DMS79 (cell line): ENCODE measurements at regions not wholly inside any gene's neighbourhood (a gene's known extent, or its start where the extent isn't known, plus 50 kb on each side); places are given as distances from the start of the nearest gene placed in this dataset.
"Not testable (repeated sequence)": the region's sequence is repeated elsewhere in the genome, so short reads cannot be mapped to it uniquely, and the experiment has no call there.

ENCODE experiments used
- DNase-seq: peaks from one replicate; lab custom pipeline; 2025; lab: John Stamatoyannopoulos, UW

DNA sequence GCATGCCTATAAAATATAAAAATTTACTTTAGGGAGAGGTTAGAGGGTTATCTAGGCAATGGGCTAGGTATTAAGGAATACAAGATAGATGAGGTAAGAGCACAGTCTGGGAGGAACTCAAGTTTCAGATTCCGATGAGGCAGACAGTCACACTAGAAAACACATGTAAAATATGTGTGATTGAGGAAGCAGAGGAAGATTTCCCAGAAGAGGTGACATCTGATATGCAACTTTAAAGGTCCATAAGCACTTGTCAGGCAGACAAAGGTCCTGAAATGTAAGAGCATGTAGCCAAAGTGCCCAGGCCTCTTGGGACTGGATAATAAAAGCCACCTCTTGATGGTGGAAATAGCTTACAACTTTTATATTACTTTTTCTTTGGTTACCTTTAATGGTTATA, 81.1 kb upstream of the AADAT start:
- no peak for DNase-seq

DNA sequence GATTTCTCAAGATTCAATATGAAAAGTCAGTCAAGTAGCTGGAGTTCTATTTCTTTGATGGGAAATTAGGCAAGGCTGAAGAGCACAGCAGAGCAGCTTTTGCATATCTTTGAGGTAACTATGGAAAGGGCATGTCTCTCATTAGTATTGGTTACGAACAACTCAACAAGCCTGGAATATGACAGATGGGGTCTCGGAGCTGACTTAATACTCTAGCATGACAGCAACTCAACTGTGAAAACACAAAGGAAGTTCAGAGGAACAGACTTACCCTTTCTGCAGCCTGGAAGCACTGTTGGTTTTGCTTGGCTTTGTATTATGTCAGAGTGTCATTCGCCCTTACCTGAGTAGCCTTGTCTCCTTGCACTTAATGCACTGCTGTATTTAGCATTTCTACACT, 79.9 kb upstream of the AADAT start:
- no peak for DNase-seq

DNA sequence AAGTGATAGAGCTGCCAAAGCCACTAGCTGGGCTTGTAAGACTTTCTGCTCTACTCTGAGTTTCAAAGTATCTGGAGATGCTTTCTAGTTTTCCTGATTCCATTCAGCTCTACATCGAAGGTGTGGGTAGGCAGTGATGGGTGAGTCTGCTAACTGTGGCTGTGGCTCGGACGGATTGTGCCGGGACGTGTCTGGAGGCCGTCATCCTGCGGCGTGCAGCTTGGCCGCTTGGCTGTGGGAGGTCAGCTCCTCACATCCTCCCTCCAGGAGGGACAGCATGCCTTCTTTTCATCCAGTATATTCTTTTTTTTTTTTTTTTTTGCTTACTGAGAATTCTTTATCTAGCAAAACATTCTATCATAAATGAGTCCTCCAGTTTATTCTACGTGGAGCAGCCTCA, 77.9 kb upstream of the AADAT start:
- DNase-seq, result no peak

DNA sequence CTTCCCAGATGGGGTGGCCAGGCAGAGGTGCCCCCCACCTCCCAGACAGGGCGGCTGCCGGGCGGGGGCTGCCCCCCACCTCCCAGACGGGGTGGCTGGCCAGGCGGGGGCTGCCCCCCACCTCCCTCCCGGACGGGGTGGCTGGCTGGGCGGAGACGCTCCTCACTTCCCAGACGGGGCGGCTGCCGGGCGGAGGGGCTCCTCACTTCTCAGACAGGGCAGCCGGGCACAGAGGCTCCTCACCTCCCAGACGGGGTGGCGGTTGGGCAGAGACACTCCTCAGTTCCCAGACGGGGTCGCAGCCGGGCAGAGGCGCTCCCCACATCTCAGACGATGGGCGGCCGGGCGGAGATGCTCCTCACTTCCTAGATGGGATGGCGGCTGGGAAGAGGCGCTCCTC, 76.4 kb upstream of the AADAT start:
- not testable (repeated sequence) for DNase-seq

DNA sequence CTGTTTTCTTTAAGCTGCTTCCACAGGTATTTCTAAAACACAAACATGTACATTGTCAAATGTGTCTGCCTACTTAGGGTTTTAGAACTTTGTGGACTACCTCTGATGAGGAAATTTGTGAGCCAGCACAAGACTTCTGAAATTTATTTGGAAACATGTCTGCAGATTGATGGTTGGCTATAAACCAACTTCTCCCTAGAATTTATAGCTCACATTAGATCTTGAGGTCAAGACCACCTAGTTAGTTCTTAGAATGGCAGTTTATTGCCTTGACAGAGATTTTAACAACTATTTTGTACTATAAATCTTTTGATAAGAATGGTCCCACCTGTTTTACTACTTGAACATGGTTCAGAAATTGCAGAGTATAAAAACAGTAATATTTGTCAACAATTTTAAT, 72.7 kb upstream of the AADAT start:
- DNase-seq, result no peak

DNA sequence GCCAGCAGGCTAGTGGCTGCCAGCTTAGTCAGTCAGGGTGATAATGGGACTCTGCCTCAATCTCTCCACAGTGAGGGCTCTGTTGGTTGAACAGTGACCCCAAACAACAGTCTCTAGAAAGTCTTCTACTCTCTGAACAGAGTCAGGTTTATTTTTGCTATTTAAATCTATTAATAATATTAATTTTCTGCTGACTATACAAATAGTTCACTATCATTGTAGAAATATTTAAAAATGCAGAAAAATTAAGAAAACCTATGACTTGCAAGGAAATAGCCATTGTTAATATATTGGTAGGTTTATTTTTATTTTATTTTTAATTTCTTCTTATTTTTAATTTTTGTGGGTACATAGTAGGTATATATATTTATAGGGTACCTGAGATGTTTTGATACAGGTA, 67.9 kb upstream of the AADAT start:
- DNase-seq, result no peak

DNA sequence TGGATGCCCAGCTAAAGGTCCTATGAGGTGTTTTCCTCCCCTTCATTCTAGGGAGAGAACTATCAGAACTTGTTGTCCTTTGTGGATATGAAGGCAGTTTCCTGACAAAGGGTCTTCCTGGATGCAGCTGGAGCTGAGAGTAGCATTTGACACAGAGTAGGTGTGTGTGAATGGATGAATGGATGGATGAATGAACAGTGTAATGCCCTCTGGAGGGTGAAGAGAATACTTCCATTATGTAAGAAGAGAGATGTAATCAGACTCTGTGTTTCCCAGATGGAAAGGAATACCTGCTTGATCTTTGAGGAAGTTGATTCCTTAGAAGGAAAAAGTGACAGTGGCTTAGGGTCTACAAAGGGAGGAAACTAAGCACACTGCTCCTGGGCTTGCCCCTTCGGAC, 55.4 kb upstream of the AADAT start:
- DNase-seq, result no peak

DNA sequence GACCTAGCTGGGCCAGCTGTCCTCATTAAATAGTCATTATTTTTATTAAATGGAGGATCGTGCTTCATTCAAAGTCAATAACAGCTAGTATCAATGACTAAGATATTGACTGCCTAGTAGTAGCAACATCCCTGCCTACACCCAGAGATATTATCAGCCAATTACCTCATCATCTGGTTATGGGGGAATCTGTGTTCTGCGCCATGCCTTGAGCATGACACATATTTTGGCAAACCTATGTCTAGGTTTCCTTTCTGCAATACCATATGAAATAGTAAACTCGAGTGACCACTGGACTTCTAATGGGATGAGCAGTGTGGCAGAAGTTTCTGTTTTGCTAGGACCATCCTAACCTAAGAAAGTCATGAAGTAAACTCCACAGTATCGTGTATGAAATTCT, 50.0 kb upstream of the AADAT start:
- DNase-seq, result no peak
